Testis (tissue), 2 donors: ENCODE measurements at regions not wholly inside any gene's neighbourhood (a gene's known extent, or its start where the extent isn't known, plus 50 kb on each side); places are given as distances from the start of the nearest gene placed in this dataset.
"Not testable (repeated sequence)": the region's sequence is repeated elsewhere in the genome, so short reads cannot be mapped to it uniquely, and the experiment has no call there.

Experiments
- DNase-seq: peaks from one replicate; pipeline ENCODE4 v3.0.0-alpha.2; 2019
- H3K27ac ChIP-seq, 2 donors: fragments of 200-600 bp; sonication (generic); one replicate each; pipeline ENCODE4 v1.5.1; 2019
- H3K27me3 ChIP-seq: fragments of 200-600 bp; sonication (generic); one replicate; pipeline ENCODE4 v1.5.1; 2019
- H3K36me3 ChIP-seq: fragments of 200-600 bp; sonication (generic); one replicate; pipeline ENCODE4 v1.5.1; 2017; ENCODE audit warnings: low read depth; ENCODE audit errors: missing control alignments
- H3K4me1 ChIP-seq: fragments of 200-600 bp; sonication (generic); one replicate; pipeline ENCODE4 v1.5.1; 2019
- H3K4me3 ChIP-seq, 2 donors: fragments of 200-600 bp; sonication (generic); one replicate each; pipeline ENCODE4 v1.5.1; 2017 to 2019
- H3K9me3 ChIP-seq: fragments of 200-600 bp; sonication (generic); one replicate; pipeline ENCODE4 v1.5.1; 2017
- POLR2A ChIP-seq: fragments of 450-650 bp; IDR thresholded peaks from one replicate; pipeline ENCODE4 v1.6.1; 2017; ENCODE audit warnings: antibody characterized with exemption, mild to moderate bottlenecking, moderate library complexity
- WGBS, 2 donors: methylation state at CpG; one replicate each; pipeline ENCODE4 v1.1.5; 2018; 5-methylcytosine and 5-hydroxymethylcytosine counted together
- intact Hi-C: fragments of 100-400 bp; cut with DNase I; formaldehyde crosslinking; loops from one replicate; pipeline ENCODE4 v1.15.1; 2023; ENCODE audit warnings: low total_unique reads
- TF ChIP-seq, protein P1 (sequence below), 3 experiments: fragments of 450-650 bp in 2 of 3; fragments of 200-600 bp in 1 of 3; sonication (generic) in 1 of 3; IDR thresholded peaks; one replicate each; pipeline ENCODE4 v1.5.1; 2016 to 2019; ENCODE audit warnings: antibody characterized with exemption in 3 of 3, mild to moderate bottlenecking in 2 of 3, moderate library complexity in 1 of 3

DNA sequence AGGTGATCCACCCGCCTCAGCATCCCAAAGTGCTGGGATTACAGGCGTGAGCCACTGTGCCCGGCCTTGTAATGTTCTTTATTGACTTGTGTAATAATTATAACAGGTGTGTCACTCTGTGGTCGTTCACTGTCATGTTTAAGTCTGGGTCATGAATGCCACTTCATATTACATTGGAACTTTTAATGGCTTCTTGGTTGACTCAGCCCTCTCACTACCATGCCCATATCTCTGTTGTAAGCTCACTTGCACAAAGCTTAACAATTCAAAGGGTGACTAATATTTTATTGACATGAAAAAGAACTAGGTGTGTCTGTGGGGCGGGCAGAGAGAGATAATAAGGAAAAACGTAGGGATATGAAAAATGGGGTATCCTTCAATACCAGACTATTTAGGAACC is 639.7 kb upstream of the ACTRT1 start:
- no peaks in the 10 kb centered on the region for H3K36me3 ChIP-seq
- WGBS, 2 donors: 89 to 93% methylated on average over 6 of the region's 6 CpGs
- DNase-seq: no peak
- intact Hi-C loops: no loop called here
- TF ChIP-seq, protein P1, sequence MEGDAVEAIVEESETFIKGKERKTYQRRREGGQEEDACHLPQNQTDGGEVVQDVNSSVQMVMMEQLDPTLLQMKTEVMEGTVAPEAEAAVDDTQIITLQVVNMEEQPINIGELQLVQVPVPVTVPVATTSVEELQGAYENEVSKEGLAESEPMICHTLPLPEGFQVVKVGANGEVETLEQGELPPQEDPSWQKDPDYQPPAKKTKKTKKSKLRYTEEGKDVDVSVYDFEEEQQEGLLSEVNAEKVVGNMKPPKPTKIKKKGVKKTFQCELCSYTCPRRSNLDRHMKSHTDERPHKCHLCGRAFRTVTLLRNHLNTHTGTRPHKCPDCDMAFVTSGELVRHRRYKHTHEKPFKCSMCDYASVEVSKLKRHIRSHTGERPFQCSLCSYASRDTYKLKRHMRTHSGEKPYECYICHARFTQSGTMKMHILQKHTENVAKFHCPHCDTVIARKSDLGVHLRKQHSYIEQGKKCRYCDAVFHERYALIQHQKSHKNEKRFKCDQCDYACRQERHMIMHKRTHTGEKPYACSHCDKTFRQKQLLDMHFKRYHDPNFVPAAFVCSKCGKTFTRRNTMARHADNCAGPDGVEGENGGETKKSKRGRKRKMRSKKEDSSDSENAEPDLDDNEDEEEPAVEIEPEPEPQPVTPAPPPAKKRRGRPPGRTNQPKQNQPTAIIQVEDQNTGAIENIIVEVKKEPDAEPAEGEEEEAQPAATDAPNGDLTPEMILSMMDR (IDR thresholded peaks at IDR 0.05): no peak
- TF ChIP-seq POLR2A: no peak
- no peak overlapping the region for H3K27ac ChIP-seq
- no peaks in the 10 kb centered on the region for H3K4me1 ChIP-seq
- no peaks in the 10 kb centered on the region for H3K9me3 ChIP-seq
- no peaks in the 10 kb centered on the region for H3K27me3 ChIP-seq
- no peak overlapping the region for H3K4me3 ChIP-seq

DNA sequence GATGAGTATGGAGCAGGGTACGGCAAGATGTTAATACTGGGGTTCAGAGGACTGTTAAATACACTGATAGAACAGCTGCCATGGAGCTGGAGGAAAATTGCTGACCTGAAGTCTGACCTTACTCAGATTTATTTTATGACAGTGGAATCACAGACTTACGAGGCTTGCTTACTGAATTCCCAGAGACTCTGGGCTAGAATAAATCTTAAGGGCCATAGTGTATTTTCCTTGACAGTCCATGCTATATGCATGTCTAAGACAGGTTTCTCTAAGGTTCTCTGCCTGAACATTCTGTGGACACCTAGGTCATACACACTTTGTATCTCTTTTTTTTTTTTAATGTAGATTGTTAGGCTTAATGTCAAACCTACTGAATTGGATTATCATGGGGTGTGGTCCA is 633.2 kb upstream of the ACTRT1 start:
- Histone ChIP-seq H3K4me3 (no peak overlapping the region), H3K27me3 (no peaks in the 10 kb centered on the region), H3K9me3 (no peaks in the 10 kb centered on the region), H3K36me3 (no peaks in the 10 kb centered on the region), H3K4me1 (no peaks in the 10 kb centered on the region), H3K27ac (no peak overlapping the region)
- 77 to 79% methylated on average over 2 of the region's 2 CpGs for whole genome bisulfite sequencing, 2 donors
- DNase-seq: no peak
- intact Hi-C loops: no loop called here
- TF ChIP-seq, protein P1 (IDR thresholded peaks at IDR 0.05): no peak
- no peak for TF ChIP-seq POLR2A

DNA sequence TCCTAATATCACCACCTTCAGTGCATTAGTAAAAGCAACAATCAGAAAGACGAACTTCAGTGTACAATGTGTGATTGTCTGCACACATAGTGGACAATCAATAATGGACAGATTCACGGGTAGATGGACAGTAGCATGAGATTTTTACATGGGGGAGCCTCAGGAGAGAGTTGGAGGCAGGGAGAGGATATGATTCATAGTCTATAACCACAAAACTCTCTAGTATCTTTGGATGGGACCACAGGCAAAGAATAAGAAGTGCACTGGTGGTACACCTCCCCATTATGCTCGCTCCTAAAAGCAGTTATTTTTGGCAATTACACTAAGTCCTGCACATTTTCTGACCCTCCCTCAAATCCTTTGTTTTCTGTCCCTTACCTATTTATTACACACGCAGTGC is 624.4 kb upstream of the ACTRT1 start:
- Histone ChIP-seq H3K4me1 (no peaks in the 10 kb centered on the region), H3K27ac (no peak overlapping the region), H3K9me3 (no peaks in the 10 kb centered on the region), H3K27me3 (no peaks in the 10 kb centered on the region), H3K4me3 (no peak overlapping the region), H3K36me3 (no peaks in the 10 kb centered on the region)
- TF ChIP-seq POLR2A: no peak
- TF ChIP-seq, protein P1 (IDR thresholded peaks at IDR 0.05): no peak
- 74 to 87% methylated on average over 4 of the region's 4 CpGs for WGBS, 2 donors
- intact Hi-C loops: no loop called here
- no peak for DNase-seq

DNA sequence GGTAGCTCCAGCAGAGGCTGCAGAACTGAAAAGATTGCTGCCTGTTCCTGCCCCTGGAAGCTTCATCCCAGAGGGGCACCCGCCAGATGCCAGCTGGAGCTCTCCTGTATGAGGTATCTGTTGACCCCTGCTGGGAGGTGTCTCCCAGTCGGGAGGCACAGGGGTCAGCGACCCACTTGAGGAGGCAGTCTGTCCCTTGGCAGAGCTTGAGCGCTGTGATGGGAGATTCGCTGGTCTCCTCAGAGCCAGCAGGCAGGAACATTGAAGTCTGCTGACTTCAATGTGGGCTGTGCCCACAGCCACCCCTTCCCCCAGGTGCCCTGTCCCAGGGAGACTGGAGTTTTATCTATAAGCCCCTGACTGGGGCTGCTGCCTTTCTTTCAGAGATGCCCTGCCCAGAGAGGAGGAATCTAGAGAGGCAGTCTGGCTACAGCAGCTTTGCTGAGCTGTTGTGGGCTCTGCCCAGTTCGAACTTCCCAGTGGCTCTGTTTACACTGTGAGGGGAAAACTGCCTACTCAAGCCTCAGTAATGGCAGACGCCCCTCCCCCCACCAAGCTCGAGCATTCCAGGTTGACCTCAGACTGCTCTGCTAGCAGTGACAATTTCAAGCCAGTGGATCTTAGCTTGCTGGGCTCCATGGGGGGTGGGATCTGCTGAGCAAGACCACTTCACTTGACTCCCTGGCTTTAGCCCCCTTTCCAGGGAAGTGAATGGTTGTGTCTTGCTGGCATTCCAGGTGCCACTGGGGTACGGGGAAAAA is 622.3 kb upstream of the ACTRT1 start:
- DNase-seq, H3K27me3 ChIP-seq, H3K36me3 ChIP-seq, H3K4me1 ChIP-seq, intact Hi-C loops, H3K9me3 ChIP-seq, H3K4me3 ChIP-seq, H3K27ac ChIP-seq: not testable (repeated sequence)
- 81% methylated on average over 4 of the region's 9 CpGs; no CpG with 5 or more reads in 1 of the 2 donors for WGBS, 2 donors

DNA sequence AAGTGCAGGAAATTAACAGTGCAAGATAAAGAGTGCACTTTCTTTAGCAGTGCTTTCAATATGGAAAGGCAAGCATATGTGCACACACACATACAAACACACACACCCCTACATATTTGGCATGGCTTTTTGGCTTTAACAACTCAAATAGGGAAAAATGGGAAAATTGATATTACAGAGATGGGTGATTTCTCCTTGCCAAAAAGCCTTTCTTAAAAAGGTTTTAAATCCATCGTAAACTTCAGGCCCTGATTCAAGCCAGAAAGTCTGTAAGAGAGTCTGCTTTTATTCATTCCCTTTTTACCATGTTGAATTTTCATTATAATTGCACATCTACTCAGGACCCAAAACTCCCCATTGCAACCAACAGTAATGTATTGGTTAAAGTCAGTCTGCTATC is 612.0 kb upstream of the ACTRT1 start:
- WGBS, 2 donors: 53 to 70% methylated on average over 1 of the region's 1 CpG
- Histone ChIP-seq H3K27me3 (no peaks in the 10 kb centered on the region), H3K4me1 (no peaks in the 10 kb centered on the region), H3K9me3 (no peaks in the 10 kb centered on the region), H3K27ac (no peak overlapping the region), H3K4me3 (no peak overlapping the region), H3K36me3 (no peaks in the 10 kb centered on the region)
- intact Hi-C loops: no loop called here
- no peak for TF ChIP-seq POLR2A
- TF ChIP-seq, protein P1 (IDR thresholded peaks at IDR 0.05): no peak
- DNase-seq: no peak
